ENCODE measurements at regions not wholly inside any gene's neighbourhood (a gene's known extent, or its start where the extent isn't known, plus 50 kb on each side); places are given as distances from the start of the nearest gene placed in this dataset.

DNA sequence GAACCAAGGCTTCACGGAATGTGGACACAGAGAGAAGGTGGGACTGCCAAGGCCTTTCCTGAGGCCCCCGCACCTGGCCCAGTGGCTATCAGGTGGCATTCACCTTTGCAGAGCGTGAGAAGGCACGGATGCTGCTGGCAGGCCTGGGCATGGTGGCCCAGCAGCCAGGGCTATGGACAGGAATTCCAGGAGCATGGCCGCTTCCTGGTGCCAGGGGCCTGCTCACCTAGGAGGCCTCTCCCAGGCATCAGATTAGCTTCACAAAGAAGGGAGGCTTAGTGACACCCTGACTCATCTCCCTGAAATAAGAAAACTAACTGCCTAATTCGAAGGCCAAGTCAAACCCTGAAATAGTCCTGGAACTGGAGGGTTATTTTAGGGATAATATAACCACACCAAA lies 155.8 kb downstream of the TEX29 start:
- Histone ChIP-seq H3K27ac (ENCODE audit: low read depth, low read length) (no peak overlapping the region), H3F3A (ENCODE audit: control insufficient read depth, insufficient read depth) (no peaks in the 10 kb centered on the region), H3K36me3 (ENCODE audit: control insufficient read depth, low read length) (no peaks in the 10 kb centered on the region), H3K4me2 (ENCODE audit: low read length) (no peak overlapping the region), H3K79me2 (ENCODE audit: control insufficient read depth, low read length) (no peaks in the 10 kb centered on the region), H3K9me2 (replicated peaks; ENCODE audit: control insufficient read depth, low read length) (no peaks in the 10 kb centered on the region), H3K4me1 (ENCODE audit: control insufficient read depth, low read length) (no peaks in the 10 kb centered on the region), H3K9me3 (ENCODE audit: control insufficient read depth, insufficient read depth, low read length) (no peaks in the 10 kb centered on the region), H3K27me3 (ENCODE audit: control insufficient read depth, low read length) (no peaks in the 10 kb centered on the region), H4K20me1 (ENCODE audit: control insufficient read depth, insufficient read depth, low read depth, low read length) (no peaks in the 10 kb centered on the region), H3K4me3 (ENCODE audit: low read length) (no peak overlapping the region)
- TF ChIP-seq EZH2phosphoT487 (IDR thresholded peaks at IDR 0.05; ENCODE audit: borderline replicate concordance, low read length): no peak
- TF ChIP-seq CTCF (IDR thresholded peaks at IDR 0.05; ENCODE audit: low read depth, low read length, poor library complexity, severe bottlenecking): no peak

- Histone ChIP-seq H3K4me2 (ENCODE audit: low read length) (no peak overlapping the region), H3K9me2 (replicated peaks; ENCODE audit: control insufficient read depth, low read length) (no peaks in the 10 kb centered on the region), H3K27me3 (ENCODE audit: control insufficient read depth, low read length) (no peaks in the 10 kb centered on the region), H3F3A (ENCODE audit: control insufficient read depth, insufficient read depth) (no peaks in the 10 kb centered on the region), H4K20me1 (ENCODE audit: control insufficient read depth, insufficient read depth, low read depth, low read length) (no peaks in the 10 kb centered on the region), H3K4me3 (ENCODE audit: low read length) (no peak overlapping the region), H3K79me2 (ENCODE audit: control insufficient read depth, low read length) (no peaks in the 10 kb centered on the region), H3K36me3 (ENCODE audit: control insufficient read depth, low read length) (no peaks in the 10 kb centered on the region), H3K27ac (ENCODE audit: low read depth, low read length) (no peak overlapping the region), H3K4me1 (ENCODE audit: control insufficient read depth, low read length) (no peaks in the 10 kb centered on the region), H3K9me3 (ENCODE audit: control insufficient read depth, insufficient read depth, low read length) (no peaks in the 10 kb centered on the region)
- TF ChIP-seq CTCF (IDR thresholded peaks at IDR 0.05; ENCODE audit: low read depth, low read length, poor library complexity, severe bottlenecking) (no peak), EZH2phosphoT487 (IDR thresholded peaks at IDR 0.05; ENCODE audit: borderline replicate concordance, low read length) (no peak)
Measured at GRCh38 chr13:111479412-111479811, 159.0 kb downstream of the TEX29 start.

DNA sequence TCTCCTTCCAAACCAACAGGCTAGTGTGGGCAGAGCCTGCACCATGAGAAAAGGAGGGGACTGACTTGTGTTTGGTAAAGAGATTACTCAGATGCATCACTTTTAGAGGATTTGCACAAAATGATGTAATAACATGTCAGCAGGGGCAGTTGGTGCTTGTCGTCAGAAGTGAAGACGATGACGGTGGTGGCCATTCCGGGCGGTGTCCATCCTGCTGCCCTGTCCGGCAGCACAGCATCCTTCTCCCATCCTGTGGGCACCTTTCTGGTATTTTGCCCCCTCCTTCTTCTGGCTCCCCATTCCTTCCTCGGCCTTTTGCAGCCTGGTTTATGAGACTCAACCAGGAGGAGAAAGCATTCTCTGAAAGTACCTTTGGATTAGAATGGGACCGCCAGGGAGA lies 160.1 kb downstream of the TEX29 start:
- no peaks in the 10 kb centered on the region for H3K9me3 ChIP-seq (ENCODE audit: control insufficient read depth, insufficient read depth, low read length)
- H4K20me1 ChIP-seq (ENCODE audit: control insufficient read depth, insufficient read depth, low read depth, low read length): no peaks in the 10 kb centered on the region
- H3K36me3 ChIP-seq (ENCODE audit: control insufficient read depth, low read length): no peaks in the 10 kb centered on the region
- H3F3A ChIP-seq (ENCODE audit: control insufficient read depth, insufficient read depth): no peaks in the 10 kb centered on the region
- no peaks in the 10 kb centered on the region for H3K27me3 ChIP-seq (ENCODE audit: control insufficient read depth, low read length)
- H3K79me2 ChIP-seq (ENCODE audit: control insufficient read depth, low read length): no peaks in the 10 kb centered on the region
- no peak overlapping the region for H3K4me3 ChIP-seq (ENCODE audit: low read length)
- no peak for TF ChIP-seq EZH2phosphoT487 (IDR thresholded peaks at IDR 0.05; ENCODE audit: borderline replicate concordance, low read length)
- no peak for TF ChIP-seq CTCF (IDR thresholded peaks at IDR 0.05; ENCODE audit: low read depth, low read length, poor library complexity, severe bottlenecking)
- no peak overlapping the region for H3K4me2 ChIP-seq (ENCODE audit: low read length)
- no peaks in the 10 kb centered on the region for H3K4me1 ChIP-seq (ENCODE audit: control insufficient read depth, low read length)
- H3K27ac ChIP-seq (ENCODE audit: low read depth, low read length): no peak overlapping the region
- no peaks in the 10 kb centered on the region for H3K9me2 ChIP-seq (replicated peaks; ENCODE audit: control insufficient read depth, low read length)

GRCh38 chr13:111480976-111481375 lies 160.5 kb downstream of the TEX29 start:
- H3K79me2 ChIP-seq (ENCODE audit: control insufficient read depth, low read length): no peaks in the 10 kb centered on the region
- no peaks in the 10 kb centered on the region for H3K9me2 ChIP-seq (replicated peaks; ENCODE audit: control insufficient read depth, low read length)
- no peaks in the 10 kb centered on the region for H4K20me1 ChIP-seq (ENCODE audit: control insufficient read depth, insufficient read depth, low read depth, low read length)
- no peaks in the 10 kb centered on the region for H3K36me3 ChIP-seq (ENCODE audit: control insufficient read depth, low read length)
- no peak overlapping the region for H3K4me3 ChIP-seq (ENCODE audit: low read length)
- H3K27ac ChIP-seq (ENCODE audit: low read depth, low read length): no peak overlapping the region
- no peaks in the 10 kb centered on the region for H3K9me3 ChIP-seq (ENCODE audit: control insufficient read depth, insufficient read depth, low read length)
- no peaks in the 10 kb centered on the region for H3K27me3 ChIP-seq (ENCODE audit: control insufficient read depth, low read length)
- H3K4me1 ChIP-seq (ENCODE audit: control insufficient read depth, low read length): no peaks in the 10 kb centered on the region
- H3K4me2 ChIP-seq (ENCODE audit: low read length): no peak overlapping the region
- no peak for TF ChIP-seq CTCF (IDR thresholded peaks at IDR 0.05; ENCODE audit: low read depth, low read length, poor library complexity, severe bottlenecking)
- TF ChIP-seq EZH2phosphoT487 (IDR thresholded peaks at IDR 0.05; ENCODE audit: borderline replicate concordance, low read length): no peak
- no peaks in the 10 kb centered on the region for H3F3A ChIP-seq (ENCODE audit: control insufficient read depth, insufficient read depth)

All from DOHH2 (cell line).